Esophagus squamous epithelium (tissue), 5 donors: ENCODE measurements at regions not wholly inside any gene's neighbourhood (a gene's known extent, or its start where the extent isn't known, plus 50 kb on each side); places are given as distances from the start of the nearest gene placed in this dataset.

Experiments used
- DNase-seq: peaks from one replicate; lab custom pipeline; 2025; lab: John Stamatoyannopoulos, UW
- H3K27ac ChIP-seq, 4 donors: fragments of 200-600 bp; sonication (generic); one replicate each; pipeline ENCODE4 v1.5.1; 2016 to 2019; ENCODE audit warnings: mild to moderate bottlenecking in 1 of 4
- H3K27me3 ChIP-seq, 4 donors: fragments of 200-600 bp; sonication (generic); 1 replicate in 3 of 4; 2 replicates in 1 of 4; pipeline versions ENCODE4 v1.5.1 to v1.6.0; 2017 to 2021; ENCODE audit warnings: antibody characterized with exemption in 1 of 4
- H3K36me3 ChIP-seq, 3 donors: fragments of 200-600 bp; sonication (generic); one replicate each; pipeline ENCODE4 v1.5.1; 2016 to 2019
- H3K4me1 ChIP-seq, 3 donors: fragments of 200-600 bp; sonication (generic); one replicate each; pipeline ENCODE4 v1.5.1; 2017 to 2019
- H3K4me3 ChIP-seq, 4 donors: fragments of 200-600 bp; sonication (generic); 1 replicate in 3 of 4; 2 replicates in 1 of 4; pipeline ENCODE4 v1.5.1; 2016 to 2019; ENCODE audit warnings: mild to moderate bottlenecking in 2 of 4, moderate library complexity in 1 of 4
- H3K9me3 ChIP-seq, 3 donors: fragments of 200-600 bp; sonication (generic); one replicate each; pipeline ENCODE4 v1.5.1; 2016 to 2019
- CTCF ChIP-seq, 6 experiments: fragments of 450-650 bp in 4 of 6; fragments of 200-600 bp in 2 of 6; sonication (generic) in 2 of 6; IDR thresholded peaks; one replicate each; pipeline ENCODE4 v1.5.1; 2016 to 2019; ENCODE audit warnings: antibody characterized with exemption in 6 of 6, mild to moderate bottlenecking in 4 of 6, moderate library complexity in 4 of 6
- POLR2A ChIP-seq, 4 donors: fragments of 450-650 bp; IDR thresholded peaks; one replicate each; pipeline ENCODE4 v1.6.1; 2017; ENCODE audit warnings: antibody characterized with exemption in 4 of 4, mild to moderate bottlenecking in 4 of 4, moderate library complexity in 3 of 4
- WGBS, 2 donors: methylation state at CpG; one replicate each; pipeline ENCODE4 v1.1.5; 2018; 5-methylcytosine and 5-hydroxymethylcytosine counted together
- intact Hi-C: fragments of 100-400 bp; cut with DNase I; formaldehyde crosslinking; loops from one replicate; pipeline ENCODE4 v1.15.0; 2022
- donor health status: DM: yes; HTN: yes; CAD: no.

- TF ChIP-seq POLR2A (IDR thresholded peaks at IDR 0.05) (no peak), CTCF (IDR thresholded peaks at IDR 0.05) (peak in 1 of 6 experiments; percentile 15)
- Histone ChIP-seq H3K4me3 (no peak overlapping the region), H3K27ac (no peak overlapping the region), H3K4me1 (no peaks in the 10 kb centered on the region), H3K36me3 (no peaks in the 10 kb centered on the region), H3K27me3 (no peaks in the 10 kb centered on the region), H3K9me3 (no peaks in the 10 kb centered on the region)
- no peak for DNase-seq
- intact Hi-C loops, result no loop called here
These were observed 213.8 kb upstream of the RADX start for GRCh38 chrX:106397788-106398538.

GRCh38 chrX:106401965-106402559, 209.7 kb upstream of the RADX start:
- intact Hi-C loops, result no loop called here
- no peak for DNase-seq
- Histone ChIP-seq H3K36me3 (no peaks in the 10 kb centered on the region), H3K27ac (no peak overlapping the region), H3K9me3 (no peaks in the 10 kb centered on the region), H3K27me3 (no peaks in the 10 kb centered on the region), H3K4me3 (no peak overlapping the region), H3K4me1 (no peaks in the 10 kb centered on the region)
- TF ChIP-seq CTCF (IDR thresholded peaks at IDR 0.05) (no peak), POLR2A (IDR thresholded peaks at IDR 0.05) (no peak)
- 68 to 74% methylated on average over 8 to 10 of the region's 10 CpGs for WGBS, 2 donors

- Histone ChIP-seq H3K4me1 (no peaks in the 10 kb centered on the region), H3K27me3 (no peaks in the 10 kb centered on the region), H3K9me3 (no peaks in the 10 kb centered on the region), H3K4me3 (no peak overlapping the region), H3K36me3 (no peaks in the 10 kb centered on the region), H3K27ac (no peak overlapping the region)
- 42 to 57% methylated on average over 1 of the region's 1 CpG for WGBS, 2 donors
- DNase-seq, result no peak
- TF ChIP-seq POLR2A (IDR thresholded peaks at IDR 0.05) (no peak), CTCF (IDR thresholded peaks at IDR 0.05) (no peak)
- intact Hi-C loops, result no loop called here
These were observed 207.3 kb upstream of the RADX start for GRCh38 chrX:106404512-106404911.

- no peaks in the 10 kb centered on the region for H3K27me3 ChIP-seq
- no peak overlapping the region for H3K27ac ChIP-seq
- no peak for DNase-seq
- no peaks in the 10 kb centered on the region for H3K9me3 ChIP-seq
- no peak overlapping the region for H3K4me3 ChIP-seq
- H3K4me1 ChIP-seq, result no peaks in the 10 kb centered on the region
- WGBS, 2 donors, result 36 to 38% methylated on average over 1 to 2 of the region's 2 CpGs
- H3K36me3 ChIP-seq, result no peaks in the 10 kb centered on the region
- peak; percentile 22 to 61 (median 44) for TF ChIP-seq CTCF (IDR thresholded peaks at IDR 0.05)
- no peak for TF ChIP-seq POLR2A (IDR thresholded peaks at IDR 0.05)
- intact Hi-C loops, result no loop called here
These were observed 196.4 kb upstream of the RADX start for GRCh38 chrX:106415276-106415895.

GRCh38 chrX:106436691-106437090, 175.1 kb upstream of the RADX start:
- Histone ChIP-seq H3K9me3 (no peaks in the 10 kb centered on the region), H3K36me3 (no peaks in the 10 kb centered on the region), H3K27ac (no peak overlapping the region), H3K4me3 (no peak overlapping the region), H3K4me1 (no peaks in the 10 kb centered on the region), H3K27me3 (no peaks in the 10 kb centered on the region)
- intact Hi-C loops, result no loop called here
- no peak for DNase-seq
- 43 to 56% methylated on average over 2 to 3 of the region's 4 CpGs for WGBS, 2 donors
- no peak for TF ChIP-seq POLR2A (IDR thresholded peaks at IDR 0.05)
- no peak for TF ChIP-seq CTCF (IDR thresholded peaks at IDR 0.05)
